ENCODE measurements at regions not wholly inside any gene's neighbourhood (a gene's known extent, or its start where the extent isn't known, plus 50 kb on each side); places are given as distances from the start of the nearest gene placed in this dataset.

DNA sequence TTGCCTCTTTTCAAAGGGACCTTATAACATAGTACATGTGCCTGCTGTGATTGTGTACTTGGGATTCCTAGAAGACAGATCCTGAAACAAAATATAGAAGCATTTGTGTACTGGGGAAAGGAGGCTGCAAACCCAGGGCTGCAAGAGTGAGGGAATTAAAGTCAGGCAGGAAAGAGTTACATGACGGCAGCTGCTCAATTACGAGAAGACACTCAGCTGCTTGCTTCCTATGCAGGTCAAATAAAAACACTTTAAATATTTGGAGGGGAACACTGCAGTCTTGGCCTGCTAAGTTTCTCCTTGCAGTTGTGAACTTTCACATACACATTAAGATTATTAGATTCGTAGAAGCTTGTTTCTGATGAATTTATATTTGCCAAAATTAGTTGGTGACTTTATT is 191.9 kb upstream of the CXCL13 start:
- Histone ChIP-seq H3K4me1 (ENCODE audit: control insufficient read depth in 4 of 4, insufficient read depth in 4 of 4, low read length in 3 of 4) (no peaks in the 10 kb centered on the region), H3K27ac (ENCODE audit: low read depth in 1 of 2, low read length in 2 of 2) (no peak overlapping the region), H3K9ac (ENCODE audit: low read depth in 1 of 2, low read length in 2 of 2) (no peak overlapping the region), H3K36me3 (ENCODE audit: control insufficient read depth in 4 of 4, insufficient read depth in 3 of 4, low read depth in 1 of 4, low read length in 3 of 4) (no peaks in the 10 kb centered on the region), H3K27me3 (ENCODE audit: control insufficient read depth in 4 of 4, insufficient read depth in 4 of 4, low read length in 3 of 4) (no peaks in the 10 kb centered on the region), H3K9me3 (ENCODE audit: control insufficient read depth in 4 of 4, low read length in 3 of 4) (no peaks in the 10 kb centered on the region), H3K4me3 (ENCODE audit: low read depth in 1 of 3, low read length in 3 of 3) (no peak overlapping the region)
- 49% methylated on average over 3 of the region's 3 CpGs for WGBS
- TF ChIP-seq SP1 (IDR thresholded peaks at IDR 0.05) (no peak), GABPA (IDR thresholded peaks at IDR 0.05 in 1 of 2, conservative IDR thresholded peaks at IDR 0.05 in 1 of 2) (no peak), HNF4A (conservative IDR thresholded peaks at IDR 0.05) (no peak), TAF1 (conservative IDR thresholded peaks at IDR 0.05) (no peak)
- TF ChIP-seq, protein P1, sequence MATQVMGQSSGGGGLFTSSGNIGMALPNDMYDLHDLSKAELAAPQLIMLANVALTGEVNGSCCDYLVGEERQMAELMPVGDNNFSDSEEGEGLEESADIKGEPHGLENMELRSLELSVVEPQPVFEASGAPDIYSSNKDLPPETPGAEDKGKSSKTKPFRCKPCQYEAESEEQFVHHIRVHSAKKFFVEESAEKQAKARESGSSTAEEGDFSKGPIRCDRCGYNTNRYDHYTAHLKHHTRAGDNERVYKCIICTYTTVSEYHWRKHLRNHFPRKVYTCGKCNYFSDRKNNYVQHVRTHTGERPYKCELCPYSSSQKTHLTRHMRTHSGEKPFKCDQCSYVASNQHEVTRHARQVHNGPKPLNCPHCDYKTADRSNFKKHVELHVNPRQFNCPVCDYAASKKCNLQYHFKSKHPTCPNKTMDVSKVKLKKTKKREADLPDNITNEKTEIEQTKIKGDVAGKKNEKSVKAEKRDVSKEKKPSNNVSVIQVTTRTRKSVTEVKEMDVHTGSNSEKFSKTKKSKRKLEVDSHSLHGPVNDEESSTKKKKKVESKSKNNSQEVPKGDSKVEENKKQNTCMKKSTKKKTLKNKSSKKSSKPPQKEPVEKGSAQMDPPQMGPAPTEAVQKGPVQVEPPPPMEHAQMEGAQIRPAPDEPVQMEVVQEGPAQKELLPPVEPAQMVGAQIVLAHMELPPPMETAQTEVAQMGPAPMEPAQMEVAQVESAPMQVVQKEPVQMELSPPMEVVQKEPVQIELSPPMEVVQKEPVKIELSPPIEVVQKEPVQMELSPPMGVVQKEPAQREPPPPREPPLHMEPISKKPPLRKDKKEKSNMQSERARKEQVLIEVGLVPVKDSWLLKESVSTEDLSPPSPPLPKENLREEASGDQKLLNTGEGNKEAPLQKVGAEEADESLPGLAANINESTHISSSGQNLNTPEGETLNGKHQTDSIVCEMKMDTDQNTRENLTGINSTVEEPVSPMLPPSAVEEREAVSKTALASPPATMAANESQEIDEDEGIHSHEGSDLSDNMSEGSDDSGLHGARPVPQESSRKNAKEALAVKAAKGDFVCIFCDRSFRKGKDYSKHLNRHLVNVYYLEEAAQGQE (IDR thresholded peaks at IDR 0.05), result no peak
- DNase-seq (ENCODE audit: low spot score), result no peak

DNA sequence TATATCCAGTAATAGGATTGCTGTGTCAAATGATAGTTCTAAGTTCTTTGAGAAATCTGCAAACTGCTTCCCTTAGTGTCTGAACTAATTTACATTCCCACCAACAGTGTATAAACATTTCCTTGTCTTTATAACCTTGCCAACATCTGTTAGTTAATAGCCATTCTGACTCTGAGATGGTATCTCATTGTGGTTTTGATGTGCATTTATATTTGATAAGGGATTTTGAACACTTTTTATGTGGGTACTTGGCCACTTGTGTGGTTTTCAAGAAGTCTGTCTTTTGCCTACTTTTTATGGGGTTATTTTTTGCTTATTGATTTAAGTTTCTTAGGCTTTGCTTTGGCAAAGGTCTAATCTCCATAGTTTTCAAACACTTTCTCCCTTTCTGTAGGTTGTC is 189.9 kb upstream of the CXCL13 start:
- Histone ChIP-seq H3K9ac (ENCODE audit: low read depth in 1 of 2, low read length in 2 of 2) (no peak overlapping the region), H3K27me3 (ENCODE audit: control insufficient read depth in 4 of 4, insufficient read depth in 4 of 4, low read length in 3 of 4) (no peaks in the 10 kb centered on the region), H3K27ac (ENCODE audit: low read depth in 1 of 2, low read length in 2 of 2) (no peak overlapping the region), H3K36me3 (ENCODE audit: control insufficient read depth in 4 of 4, insufficient read depth in 3 of 4, low read depth in 1 of 4, low read length in 3 of 4) (no peaks in the 10 kb centered on the region), H3K9me3 (ENCODE audit: control insufficient read depth in 4 of 4, low read length in 3 of 4) (no peaks in the 10 kb centered on the region), H3K4me1 (ENCODE audit: control insufficient read depth in 4 of 4, insufficient read depth in 4 of 4, low read length in 3 of 4) (no peaks in the 10 kb centered on the region), H3K4me3 (ENCODE audit: low read depth in 1 of 3, low read length in 3 of 3) (no peak overlapping the region)
- no peak for TF ChIP-seq FOXA1 (IDR thresholded peaks at IDR 0.05)
- no peak for TF ChIP-seq GABPA (IDR thresholded peaks at IDR 0.05 in 1 of 2, conservative IDR thresholded peaks at IDR 0.05 in 1 of 2)
- TF ChIP-seq RXRA (IDR thresholded peaks at IDR 0.05), result no peak
- no peak for TF ChIP-seq FOXA2 (IDR thresholded peaks at IDR 0.05)
- TF ChIP-seq, protein P2, sequence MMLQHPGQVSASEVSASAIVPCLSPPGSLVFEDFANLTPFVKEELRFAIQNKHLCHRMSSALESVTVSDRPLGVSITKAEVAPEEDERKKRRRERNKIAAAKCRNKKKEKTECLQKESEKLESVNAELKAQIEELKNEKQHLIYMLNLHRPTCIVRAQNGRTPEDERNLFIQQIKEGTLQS (IDR thresholded peaks at IDR 0.05), result no peak
- no peak for TF ChIP-seq NR2F2 (IDR thresholded peaks at IDR 0.05)
- no peak for TF ChIP-seq TAF1 (conservative IDR thresholded peaks at IDR 0.05)
- TF ChIP-seq, protein P1 (IDR thresholded peaks at IDR 0.05), result no peak
- TF ChIP-seq, protein P3, sequence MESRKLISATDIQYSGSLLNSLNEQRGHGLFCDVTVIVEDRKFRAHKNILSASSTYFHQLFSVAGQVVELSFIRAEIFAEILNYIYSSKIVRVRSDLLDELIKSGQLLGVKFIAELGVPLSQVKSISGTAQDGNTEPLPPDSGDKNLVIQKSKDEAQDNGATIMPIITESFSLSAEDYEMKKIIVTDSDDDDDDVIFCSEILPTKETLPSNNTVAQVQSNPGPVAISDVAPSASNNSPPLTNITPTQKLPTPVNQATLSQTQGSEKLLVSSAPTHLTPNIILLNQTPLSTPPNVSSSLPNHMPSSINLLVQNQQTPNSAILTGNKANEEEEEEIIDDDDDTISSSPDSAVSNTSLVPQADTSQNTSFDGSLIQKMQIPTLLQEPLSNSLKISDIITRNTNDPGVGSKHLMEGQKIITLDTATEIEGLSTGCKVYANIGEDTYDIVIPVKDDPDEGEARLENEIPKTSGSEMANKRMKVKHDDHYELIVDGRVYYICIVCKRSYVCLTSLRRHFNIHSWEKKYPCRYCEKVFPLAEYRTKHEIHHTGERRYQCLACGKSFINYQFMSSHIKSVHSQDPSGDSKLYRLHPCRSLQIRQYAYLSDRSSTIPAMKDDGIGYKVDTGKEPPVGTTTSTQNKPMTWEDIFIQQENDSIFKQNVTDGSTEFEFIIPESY (IDR thresholded peaks at IDR 0.05), result no peak
- TF ChIP-seq HNF4A (conservative IDR thresholded peaks at IDR 0.05), result no peak
- no peak for TF ChIP-seq EGR1 (IDR thresholded peaks at IDR 0.05; ENCODE audit: low read depth in 2 of 2)
- no peak for TF ChIP-seq HNF4G (IDR thresholded peaks at IDR 0.05)
- TF ChIP-seq, protein P4, sequence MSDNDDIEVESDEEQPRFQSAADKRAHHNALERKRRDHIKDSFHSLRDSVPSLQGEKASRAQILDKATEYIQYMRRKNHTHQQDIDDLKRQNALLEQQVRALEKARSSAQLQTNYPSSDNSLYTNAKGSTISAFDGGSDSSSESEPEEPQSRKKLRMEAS (IDR thresholded peaks at IDR 0.05), result no peak
- TF ChIP-seq SP1 (IDR thresholded peaks at IDR 0.05), result no peak
- TF ChIP-seq RAD21 (IDR thresholded peaks at IDR 0.05), result no peak
- TF ChIP-seq, protein P5, sequence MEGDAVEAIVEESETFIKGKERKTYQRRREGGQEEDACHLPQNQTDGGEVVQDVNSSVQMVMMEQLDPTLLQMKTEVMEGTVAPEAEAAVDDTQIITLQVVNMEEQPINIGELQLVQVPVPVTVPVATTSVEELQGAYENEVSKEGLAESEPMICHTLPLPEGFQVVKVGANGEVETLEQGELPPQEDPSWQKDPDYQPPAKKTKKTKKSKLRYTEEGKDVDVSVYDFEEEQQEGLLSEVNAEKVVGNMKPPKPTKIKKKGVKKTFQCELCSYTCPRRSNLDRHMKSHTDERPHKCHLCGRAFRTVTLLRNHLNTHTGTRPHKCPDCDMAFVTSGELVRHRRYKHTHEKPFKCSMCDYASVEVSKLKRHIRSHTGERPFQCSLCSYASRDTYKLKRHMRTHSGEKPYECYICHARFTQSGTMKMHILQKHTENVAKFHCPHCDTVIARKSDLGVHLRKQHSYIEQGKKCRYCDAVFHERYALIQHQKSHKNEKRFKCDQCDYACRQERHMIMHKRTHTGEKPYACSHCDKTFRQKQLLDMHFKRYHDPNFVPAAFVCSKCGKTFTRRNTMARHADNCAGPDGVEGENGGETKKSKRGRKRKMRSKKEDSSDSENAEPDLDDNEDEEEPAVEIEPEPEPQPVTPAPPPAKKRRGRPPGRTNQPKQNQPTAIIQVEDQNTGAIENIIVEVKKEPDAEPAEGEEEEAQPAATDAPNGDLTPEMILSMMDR (IDR thresholded peaks at IDR 0.05; ENCODE audit: low read depth, low read length, missing input control), result no peak
- DNase-seq (ENCODE audit: low spot score), result no peak
